ENCODE measurements at regions not wholly inside any gene's neighbourhood (a gene's known extent, or its start where the extent isn't known, plus 50 kb on each side); places are given as distances from the start of the nearest gene placed in this dataset.

- H3K4me3 ChIP-seq (replicated peaks in 1 of 2; ENCODE audit: low read depth in 2 of 2, low read length in 2 of 2), result no peak overlapping the region
- no peak for DNase-seq (ENCODE audit: low read depth in 2 of 2)
- no peak for TF ChIP-seq CTCF (IDR thresholded peaks at IDR 0.05; ENCODE audit: low read depth, low read length)
Observed at GRCh38 chr2:4246364-4247131, 543.2 kb downstream of the DCDC2C start.

GRCh38 chr2:4247791-4248190 lies 544.4 kb downstream of the DCDC2C start:
- TF ChIP-seq CTCF (IDR thresholded peaks at IDR 0.05; ENCODE audit: low read depth, low read length), result no peak

GRCh38 chr2:4255491-4255890 lies 552.1 kb downstream of the DCDC2C start:
- no peak for TF ChIP-seq CTCF (IDR thresholded peaks at IDR 0.05; ENCODE audit: low read depth, low read length)
- no peak for DNase-seq (ENCODE audit: low read depth in 2 of 2)
- no peak overlapping the region for H3K4me3 ChIP-seq (replicated peaks in 1 of 2; ENCODE audit: low read depth in 2 of 2, low read length in 2 of 2)

More at GRCh38 chr2:4247791-4248190, 544.4 kb downstream of the DCDC2C start:
- no peak overlapping the region for H3K4me3 ChIP-seq (replicated peaks in 1 of 2; ENCODE audit: low read depth in 2 of 2, low read length in 2 of 2)
- DNase-seq (ENCODE audit: low read depth in 2 of 2), result no peak

- TF ChIP-seq CTCF (IDR thresholded peaks at IDR 0.05; ENCODE audit: low read depth, low read length), result no peak
- no peak overlapping the region for H3K4me3 ChIP-seq (replicated peaks in 1 of 2; ENCODE audit: low read depth in 2 of 2, low read length in 2 of 2)
- no peak for DNase-seq (ENCODE audit: low read depth in 2 of 2)
Observed at GRCh38 chr2:4256351-4256750, 553.0 kb downstream of the DCDC2C start.

GRCh38 chr2:4258563-4258962 lies 555.2 kb downstream of the DCDC2C start:
- H3K4me3 ChIP-seq (replicated peaks in 1 of 2; ENCODE audit: low read depth in 2 of 2, low read length in 2 of 2), result no peak overlapping the region
- no peak for TF ChIP-seq CTCF (IDR thresholded peaks at IDR 0.05; ENCODE audit: low read depth, low read length)
- no peak for DNase-seq (ENCODE audit: low read depth in 2 of 2)

GRCh38 chr2:4265936-4266335 lies 562.6 kb downstream of the DCDC2C start:
- TF ChIP-seq CTCF (IDR thresholded peaks at IDR 0.05; ENCODE audit: low read depth, low read length), result no peak
- no peak overlapping the region for H3K4me3 ChIP-seq (replicated peaks in 1 of 2; ENCODE audit: low read depth in 2 of 2, low read length in 2 of 2)
- DNase-seq (ENCODE audit: low read depth in 2 of 2), result no peak

- H3K4me3 ChIP-seq (replicated peaks in 1 of 2; ENCODE audit: low read depth in 2 of 2, low read length in 2 of 2), result no peak overlapping the region
- no peak for TF ChIP-seq CTCF (IDR thresholded peaks at IDR 0.05; ENCODE audit: low read depth, low read length)
- DNase-seq (ENCODE audit: low read depth in 2 of 2), result no peak
Observed at GRCh38 chr2:4269885-4270284, 566.5 kb downstream of the DCDC2C start.

All from cardiac fibroblast (primary cell).